Suppressor macrophage treated with lipopolysaccharide for 1 hour (primary cell): ENCODE measurements at regions not wholly inside any gene's neighbourhood (a gene's known extent, or its start where the extent isn't known, plus 50 kb on each side); places are given as distances from the start of the nearest gene placed in this dataset.

ENCODE experiments used
- DNase-seq, 3 donors: peaks; one replicate each; pipeline ENCODE4 v3.0.0-alpha.2; 2020 to 2022

DNA sequence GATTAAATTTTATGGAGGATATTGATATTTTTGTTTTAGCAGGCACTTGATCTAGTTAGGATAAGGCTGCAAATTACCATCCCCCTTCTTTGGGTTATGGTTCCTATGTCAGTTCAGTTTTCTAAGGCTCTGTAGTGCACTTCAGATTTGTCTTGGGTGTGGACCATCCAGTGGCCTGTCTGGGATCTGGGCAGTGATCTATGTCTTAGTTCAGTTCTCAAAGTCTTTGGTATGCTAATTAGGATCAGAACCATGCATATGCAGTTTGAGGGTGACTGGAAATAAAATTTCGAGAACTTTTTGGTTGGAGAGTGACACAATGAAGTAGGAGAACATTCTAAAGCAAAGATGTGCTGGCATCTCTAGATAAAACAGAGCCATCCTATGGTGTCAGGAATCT is 388.2 kb downstream of the MID1IP1 start:
- no peak for DNase-seq

- no peak for DNase-seq
Measured at GRCh38 chrX:39194673-39195072, 393.4 kb downstream of the MID1IP1 start.

- DNase-seq, result no peak
Measured at GRCh38 chrX:39195156-39195555, 393.9 kb downstream of the MID1IP1 start.

- peak; percentile 37 to 49 (median 37) for DNase-seq
Measured at GRCh38 chrX:39196192-39197102, 395.2 kb downstream of the MID1IP1 start.

GRCh38 chrX:39199429-39199828 is 398.2 kb downstream of the MID1IP1 start:
- peak; percentile 4 to 44 (median 17) for DNase-seq

DNA sequence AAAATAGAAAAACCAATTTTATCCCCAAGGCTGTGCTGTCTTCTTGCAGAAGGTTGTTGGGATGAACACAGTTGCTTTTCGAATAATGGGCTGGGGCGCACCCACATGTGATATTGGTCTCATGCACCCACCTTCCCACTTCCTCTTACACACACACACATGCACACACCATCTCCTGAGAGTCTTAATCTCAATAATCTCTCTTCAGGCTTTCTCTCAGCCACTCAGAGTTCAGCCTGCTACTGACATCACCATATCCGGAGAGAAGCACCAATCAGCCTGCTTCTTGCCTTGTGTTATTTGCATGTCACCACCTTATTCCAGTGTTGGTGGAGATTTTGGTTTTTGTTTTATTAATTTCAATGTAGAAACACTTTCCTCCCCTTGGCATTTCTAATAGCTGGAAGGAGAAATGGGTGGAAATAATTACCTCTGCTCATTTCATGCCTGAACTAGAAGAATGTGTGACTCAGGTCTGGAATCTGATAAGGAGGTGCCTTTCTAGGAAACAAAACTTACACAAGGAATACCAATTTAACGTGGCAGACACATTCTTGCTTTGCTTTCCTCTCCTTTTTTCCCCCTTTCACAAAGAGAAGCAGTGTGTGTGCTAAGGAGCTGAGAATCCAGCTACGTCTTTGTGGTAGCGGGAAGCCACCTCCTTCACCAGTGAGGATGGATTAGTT is 400.2 kb downstream of the MID1IP1 start:
- peak in 1 of 3 donors; percentile 2 for DNase-seq

- no peak for DNase-seq
Measured at GRCh38 chrX:39202641-39203040, 401.4 kb downstream of the MID1IP1 start.

DNA sequence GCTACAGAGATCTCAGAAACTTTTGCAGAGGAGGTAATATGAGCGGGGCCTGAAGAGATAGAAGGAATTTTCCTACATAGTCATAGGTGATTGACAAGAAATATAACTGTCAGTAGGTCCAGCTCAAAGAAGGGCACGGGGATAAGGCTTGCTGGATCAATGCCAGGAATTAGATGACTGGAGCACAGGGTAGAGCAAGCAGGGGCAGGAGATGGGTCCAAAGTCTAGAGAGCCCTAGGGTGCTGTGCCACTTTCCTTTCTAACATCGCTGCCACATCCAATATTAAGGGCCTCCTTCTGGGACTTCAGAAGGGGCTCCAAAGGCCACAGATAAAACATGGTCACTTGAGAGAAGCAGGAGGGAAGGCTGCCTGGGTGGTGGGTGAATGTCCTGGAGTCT is 402.2 kb downstream of the MID1IP1 start:
- no peak for DNase-seq

GRCh38 chrX:39204353-39204752 is 403.1 kb downstream of the MID1IP1 start:
- no peak for DNase-seq

GRCh38 chrX:39204945-39205344 is 403.7 kb downstream of the MID1IP1 start:
- DNase-seq, result peak in 1 of 3 donors; percentile 2

DNA sequence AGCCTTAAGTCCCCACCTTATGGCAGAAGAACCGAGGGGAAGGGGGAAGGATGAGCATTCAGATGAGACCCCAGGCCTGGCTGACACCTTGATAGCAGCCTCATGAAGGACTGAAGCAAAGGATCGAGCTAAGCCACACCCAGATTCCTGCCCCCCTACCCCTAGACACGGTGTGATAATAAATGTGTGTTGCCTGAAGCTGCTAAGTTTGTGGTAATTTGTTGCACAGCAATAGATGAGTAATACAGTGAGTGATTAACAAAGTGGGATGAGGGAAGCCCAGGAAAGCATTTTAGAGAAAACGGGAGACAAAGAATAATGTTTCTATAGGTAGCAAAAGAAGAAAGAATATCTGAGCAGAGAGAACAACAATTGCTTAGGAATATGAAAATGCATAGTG is 404.2 kb downstream of the MID1IP1 start:
- no peak for DNase-seq

- no peak for DNase-seq
Measured at GRCh38 chrX:39206399-39207145, 405.3 kb downstream of the MID1IP1 start.

DNA sequence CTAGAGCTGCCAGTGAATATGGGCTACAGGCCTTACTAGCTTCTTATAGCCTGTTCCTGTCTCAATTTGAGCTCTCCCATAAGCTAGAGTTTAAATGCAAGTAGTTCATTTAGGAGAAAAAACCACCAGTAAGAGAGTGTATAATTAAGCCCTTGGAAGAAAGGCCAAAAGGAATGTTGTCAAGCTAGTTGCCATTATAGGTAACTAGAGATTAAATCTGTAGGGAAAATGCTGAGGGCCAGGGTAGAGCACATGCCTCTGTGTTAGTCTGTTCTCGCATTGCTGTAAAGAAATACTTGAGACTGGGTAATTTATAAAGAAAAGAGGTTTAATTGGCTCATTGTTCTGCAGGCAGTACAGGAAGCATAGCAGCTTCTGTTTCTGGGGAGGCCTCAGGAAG is 410.2 kb downstream of the MID1IP1 start:
- DNase-seq, result no peak

DNA sequence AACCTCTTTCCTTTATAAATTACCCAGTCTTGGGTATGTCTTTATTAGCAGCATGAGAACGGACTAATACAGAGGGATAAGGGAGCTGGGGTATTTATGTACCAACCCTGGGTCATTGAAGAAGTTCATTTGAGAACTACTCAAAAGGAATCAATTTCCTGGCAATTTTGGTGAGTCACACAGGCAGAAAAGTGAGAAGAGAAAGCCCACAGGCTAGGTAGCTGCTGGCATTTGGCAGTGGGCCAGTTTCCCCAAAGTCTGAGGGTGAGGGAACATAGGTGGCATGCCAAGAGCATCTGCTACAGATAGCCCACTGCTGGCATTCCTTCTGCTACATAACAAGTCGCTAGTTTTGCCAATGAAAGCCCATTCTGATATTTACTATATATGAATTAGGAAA is 411.2 kb downstream of the MID1IP1 start:
- no peak for DNase-seq

DNA sequence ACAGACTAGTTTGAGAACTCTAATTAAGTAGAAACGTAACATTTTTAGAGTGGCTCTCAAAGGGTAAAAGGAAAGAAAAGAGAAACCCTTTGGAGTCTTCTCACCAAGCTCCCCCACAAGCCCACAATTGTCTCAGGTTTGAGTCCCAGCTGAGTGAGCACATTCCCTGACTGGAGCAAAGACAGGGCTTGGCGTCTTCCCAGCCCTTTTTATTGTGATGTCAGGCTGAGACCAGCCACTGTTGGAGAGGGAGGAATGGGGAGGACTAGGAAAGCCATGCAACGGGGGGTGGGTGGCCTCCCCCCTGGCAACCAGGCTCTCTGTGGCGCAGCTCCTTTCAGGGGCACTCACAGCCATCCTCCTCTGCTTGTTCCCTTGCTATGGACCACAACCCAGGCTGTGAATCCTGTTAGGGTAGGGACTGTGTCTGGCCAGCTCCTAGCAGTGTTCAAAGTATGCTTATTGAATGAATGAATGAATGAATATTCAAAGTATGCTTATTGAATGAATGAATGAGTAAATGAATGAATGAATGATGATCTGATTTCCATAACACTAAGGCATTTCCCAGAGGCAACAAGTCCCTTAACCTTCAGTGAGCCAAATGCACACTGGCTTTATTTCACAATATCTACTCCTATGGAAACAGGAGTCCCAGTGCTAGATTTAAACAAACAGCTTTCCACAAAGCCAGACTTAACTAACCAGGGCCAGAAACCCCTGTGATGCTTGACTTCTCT is 413.3 kb downstream of the MID1IP1 start:
- no peak for DNase-seq

DNA sequence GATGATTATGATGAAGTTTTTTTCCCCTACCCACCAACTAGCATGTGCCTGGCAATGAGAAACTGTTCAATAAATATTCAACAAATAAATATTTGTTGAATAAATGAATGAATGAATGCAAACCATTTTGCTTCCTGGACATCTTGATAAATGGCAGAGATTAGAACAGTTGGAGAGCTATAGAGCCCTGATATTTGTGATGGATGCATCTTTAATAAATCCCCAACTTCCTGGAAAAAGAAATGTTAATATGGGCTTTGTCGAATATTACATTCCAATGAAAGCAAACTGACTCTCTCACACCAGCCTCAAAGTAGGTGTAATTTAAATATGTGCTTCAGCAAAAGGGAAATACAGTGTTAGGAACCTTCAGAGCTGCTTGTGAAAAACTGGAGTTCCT is 419.7 kb downstream of the MID1IP1 start:
- no peak for DNase-seq

DNA sequence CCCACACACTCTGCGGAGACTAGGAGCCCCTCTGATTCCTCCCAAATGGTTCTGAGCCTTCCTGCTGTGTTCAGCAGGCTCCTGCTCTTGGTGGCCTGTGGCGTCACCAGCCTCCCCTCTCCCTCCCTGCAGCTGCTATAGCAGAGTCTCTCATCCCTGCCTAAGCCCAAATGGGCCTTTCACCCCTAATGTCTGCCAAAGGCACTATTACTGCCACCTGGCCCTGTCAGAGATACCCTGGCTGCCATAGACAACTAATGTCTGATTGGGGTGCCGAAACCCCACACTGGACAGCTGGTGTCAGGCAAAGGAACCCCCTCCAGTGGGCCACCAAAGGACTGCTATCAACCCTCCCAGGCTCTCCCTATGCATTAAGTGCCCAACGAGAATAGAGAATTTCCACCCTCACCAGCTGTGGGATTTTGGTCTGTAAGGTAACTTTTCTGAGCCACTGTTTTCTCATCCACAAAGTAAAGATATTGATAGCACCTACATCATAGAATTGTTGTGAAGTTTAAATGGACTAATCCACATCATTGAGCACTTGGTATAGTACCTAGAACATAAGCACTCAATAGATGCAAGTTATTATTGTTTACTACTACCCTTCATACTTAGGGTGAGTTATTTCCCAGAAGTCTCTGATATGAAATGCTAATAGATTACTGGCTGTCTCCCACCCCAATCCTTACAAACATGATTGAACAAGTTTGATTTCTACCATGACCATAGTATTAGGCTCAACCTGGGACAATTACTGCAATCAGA is 421.3 kb downstream of the MID1IP1 start:
- DNase-seq, result no peak

DNA sequence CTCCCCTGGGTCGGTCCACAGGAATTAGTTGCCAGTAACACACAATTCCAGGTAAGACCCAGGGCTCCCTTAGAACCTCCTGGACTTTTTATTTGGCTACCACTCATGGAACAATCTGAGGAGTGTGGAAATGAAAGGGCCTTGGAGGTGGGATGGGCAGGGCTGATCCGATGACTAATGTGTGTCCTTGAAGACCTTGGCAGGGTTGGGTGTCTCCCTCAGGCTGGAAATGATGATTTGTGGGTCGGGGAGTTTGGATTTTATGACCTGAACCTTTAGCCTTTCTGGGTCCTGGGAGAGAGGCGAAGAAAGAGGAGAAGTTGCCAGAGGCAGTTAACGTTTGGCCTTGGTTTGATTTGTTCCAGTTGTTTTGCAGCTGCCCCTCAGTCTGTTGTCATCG is 425.0 kb downstream of the MID1IP1 start:
- DNase-seq, result no peak

GRCh38 chrX:39227371-39227770 is 426.1 kb downstream of the MID1IP1 start:
- DNase-seq, result no peak

DNA sequence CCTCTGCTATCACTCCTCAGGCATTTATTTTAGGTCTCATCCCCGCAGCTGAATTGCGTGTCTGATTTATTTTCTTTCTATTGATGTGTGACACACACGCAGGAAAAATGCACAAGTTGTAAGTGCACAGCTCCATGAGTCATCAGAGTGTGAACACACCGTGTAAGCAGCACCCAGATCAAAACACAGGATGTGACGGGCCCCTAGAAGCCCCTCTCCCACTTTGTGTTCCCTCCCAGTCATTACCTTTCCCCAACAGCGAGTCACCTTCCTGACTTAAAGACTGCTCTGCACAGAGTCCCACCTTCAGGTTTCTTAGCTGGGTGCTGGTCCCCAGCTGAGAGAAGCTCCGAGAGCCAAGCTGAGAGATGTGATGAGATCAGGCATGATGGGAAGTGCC is 436.7 kb downstream of the MID1IP1 start:
- DNase-seq, result no peak

DNA sequence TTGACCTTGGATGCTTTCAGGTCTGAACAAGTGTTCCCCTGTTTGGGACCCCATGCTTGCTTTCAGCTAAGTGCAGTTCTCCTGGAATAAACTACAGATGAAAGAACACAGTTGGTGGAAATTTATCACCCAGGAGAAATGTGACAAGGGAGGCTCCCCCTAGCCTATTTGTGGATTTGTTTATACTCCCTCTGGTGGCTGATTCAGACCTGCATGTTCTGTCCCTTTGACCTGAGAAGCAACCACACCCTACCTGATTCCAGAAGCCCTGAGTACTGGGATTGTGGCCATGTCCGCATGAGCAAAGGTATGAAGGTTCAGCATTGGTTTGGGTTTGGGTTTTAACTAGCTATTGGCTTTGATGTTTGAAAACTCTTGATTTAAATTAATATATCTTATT is 440.9 kb downstream of the MID1IP1 start:
- DNase-seq, result peak; percentile 33 to 50 (median 40)

- peak; percentile 17 to 38 (median 18) for DNase-seq
Measured at GRCh38 chrX:39244147-39244546, 442.9 kb downstream of the MID1IP1 start.
